WTC11 (cell line): ENCODE measurements at regions not wholly inside any gene's neighbourhood (a gene's known extent, or its start where the extent isn't known, plus 50 kb on each side); places are given as distances from the start of the nearest gene placed in this dataset.

Experiments
- ATAC-seq: fragments of 200-7000 bp; cut with Tn5 transposase; 2 replicates; pipeline ENCODE4 v1.10.0; 2021; ENCODE audit warnings: mild to moderate bottlenecking, moderate library complexity
- CTCF ChIA-PET: fragments of 300-600 bp; sonication (Branson Sonifier 250); formaldehyde crosslinking; loops from one replicate; lab custom pipeline; 2021; ENCODE audit warnings: antibody characterized with exemption; lab: Charles Lee
- POLR2A ChIA-PET: fragments of 350-600 bp; sonication (Branson Sonifier 250); formaldehyde crosslinking; loops from one replicate; lab custom pipeline; 2021; ENCODE audit warnings: antibody characterized with exemption; lab: Charles Lee
- DNase-seq: peaks from one replicate; pipeline ENCODE4 v3.0.0; 2021; ENCODE audit warnings: low spot score
- H3K27ac Mint-ChIP-seq: 2 replicates; pipeline ENCODE4 v1.8.0; 2021; ENCODE audit warnings: mixed read lengths
- H3K27me3 Mint-ChIP-seq: 2 replicates; pipeline ENCODE4 v1.8.0; 2021; ENCODE audit warnings: low read depth, mild to moderate bottlenecking, moderate library complexity, mixed read lengths
- H3K36me3 Mint-ChIP-seq: 2 replicates; pipeline ENCODE4 v1.8.0; 2021; ENCODE audit warnings: mixed read lengths
- H3K4me1 Mint-ChIP-seq: 2 replicates; pipeline ENCODE4 v1.8.0; 2022; ENCODE audit warnings: mixed read lengths
- H3K4me3 Mint-ChIP-seq: 2 replicates; pipeline ENCODE4 v1.8.0; 2021; ENCODE audit warnings: mild to moderate bottlenecking, moderate library complexity, mixed read lengths
- H3K9me3 Mint-ChIP-seq: 2 replicates; pipeline ENCODE4 v1.8.0; 2021; ENCODE audit warnings: mixed read lengths
- ELF4 ChIP-seq: sonication (generic); formaldehyde crosslinking; IDR thresholded peaks from 2 replicates; pipeline ENCODE4 v1.8.1; 2022; ENCODE audit warnings: low read depth, mild to moderate bottlenecking, moderate library complexity, missing genetic modification reagents
- EMX1 ChIP-seq: fragments of 250-450 bp; sonication (Bioruptor Pico); IDR thresholded peaks from 2 replicates; pipeline ENCODE4 v1.8.0; 2021; ENCODE audit warnings: mild to moderate bottlenecking
- ETV6 ChIP-seq: sonication (generic); formaldehyde crosslinking; IDR thresholded peaks from 2 replicates; pipeline ENCODE4 v1.8.1; 2022; ENCODE audit warnings: mild to moderate bottlenecking, missing genetic modification reagents
- MXD4 ChIP-seq: fragments of 250-450 bp; sonication (Bioruptor Pico); IDR thresholded peaks from 2 replicates; pipeline ENCODE4 v1.8.0; 2021; ENCODE audit warnings: mild to moderate bottlenecking, moderate library complexity, borderline replicate concordance
- SMAD4 ChIP-seq: sonication (generic); formaldehyde crosslinking; IDR thresholded peaks from 2 replicates; pipeline ENCODE4 v1.8.0; 2022; ENCODE audit warnings: mild to moderate bottlenecking, missing genetic modification reagents
- ZNF317 ChIP-seq: sonication (generic); formaldehyde crosslinking; IDR thresholded peaks from 2 replicates; pipeline ENCODE4 v1.8.1; 2023; ENCODE audit warnings: low read depth, mild to moderate bottlenecking, moderate library complexity, missing genetic modification reagents, borderline replicate concordance
- ZNF416 ChIP-seq: fragments of 250-450 bp; sonication (Bioruptor Pico); IDR thresholded peaks from 2 replicates; pipeline ENCODE4 v1.9.0; 2021; ENCODE audit warnings: mild to moderate bottlenecking, inconsistent platforms
- TF ChIP-seq, protein P1 (sequence below): sonication (generic); formaldehyde crosslinking; IDR thresholded peaks from 2 replicates; pipeline ENCODE4 v1.8.1; 2022; ENCODE audit warnings: low read depth, missing genetic modification reagents, borderline replicate concordance
- TF ChIP-seq, protein P2 (sequence below): fragments of 250-450 bp; sonication (Bioruptor Pico); IDR thresholded peaks from 2 replicates; pipeline ENCODE4 v1.9.0; 2021; ENCODE audit warnings: mild to moderate bottlenecking, borderline replicate concordance
- TF ChIP-seq, protein P3 (sequence below): sonication (generic); formaldehyde crosslinking; IDR thresholded peaks from 2 replicates; pipeline ENCODE4 v1.8.0; 2023; ENCODE audit warnings: missing genetic modification reagents
- TF ChIP-seq, protein P4 (sequence below): sonication (generic); formaldehyde crosslinking; IDR thresholded peaks from 2 replicates; pipeline ENCODE4 v1.8.1; 2023; ENCODE audit warnings: mild to moderate bottlenecking, missing genetic modification reagents, moderate library complexity
- TF ChIP-seq, protein P5 (sequence below): fragments of 250-450 bp; sonication (Bioruptor Pico); IDR thresholded peaks from 2 replicates; pipeline ENCODE4 v1.9.0; 2021; ENCODE audit warnings: mild to moderate bottlenecking
- TF ChIP-seq, protein P6 (sequence below): sonication (generic); formaldehyde crosslinking; IDR thresholded peaks from 2 replicates; pipeline ENCODE4 v1.8.1; 2023; ENCODE audit warnings: mild to moderate bottlenecking, missing genetic modification reagents

DNA sequence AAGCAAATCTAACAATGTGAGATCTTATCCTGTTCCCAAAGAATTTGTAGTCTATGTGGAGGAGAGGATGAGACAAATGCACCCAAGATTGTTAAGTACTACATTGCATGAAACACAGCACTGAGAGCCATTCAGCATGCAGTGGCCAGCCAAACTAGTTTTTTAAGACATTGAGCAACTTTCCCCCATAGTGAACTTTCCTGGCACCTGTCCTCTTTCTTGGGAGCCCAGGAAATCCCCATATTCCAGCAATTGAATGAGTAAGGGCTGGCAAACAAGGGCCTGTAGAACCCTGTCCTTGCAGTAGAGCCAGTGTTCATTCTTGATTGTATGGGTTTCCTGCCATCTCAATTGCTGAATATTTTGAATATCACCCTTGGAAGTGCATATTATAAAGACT lies 58.8 kb upstream of the FIGN start:
- Mint-ChIP-seq H3K4me1 (peaks cover 6% of the 10 kb centered on the region; the same call in 1 of the 2 replicates), H3K27me3 (no peaks in the 10 kb centered on the region), H3K27ac (no peak overlapping the region), H3K36me3 (no peaks in the 10 kb centered on the region), H3K9me3 (no peaks in the 10 kb centered on the region; the same call in 1 of the 2 replicates), H3K4me3 (no peak overlapping the region)
- ChIA-PET POLR2A (no interaction called here), CTCF (no interaction called here)
- TF ChIP-seq, protein P1, sequence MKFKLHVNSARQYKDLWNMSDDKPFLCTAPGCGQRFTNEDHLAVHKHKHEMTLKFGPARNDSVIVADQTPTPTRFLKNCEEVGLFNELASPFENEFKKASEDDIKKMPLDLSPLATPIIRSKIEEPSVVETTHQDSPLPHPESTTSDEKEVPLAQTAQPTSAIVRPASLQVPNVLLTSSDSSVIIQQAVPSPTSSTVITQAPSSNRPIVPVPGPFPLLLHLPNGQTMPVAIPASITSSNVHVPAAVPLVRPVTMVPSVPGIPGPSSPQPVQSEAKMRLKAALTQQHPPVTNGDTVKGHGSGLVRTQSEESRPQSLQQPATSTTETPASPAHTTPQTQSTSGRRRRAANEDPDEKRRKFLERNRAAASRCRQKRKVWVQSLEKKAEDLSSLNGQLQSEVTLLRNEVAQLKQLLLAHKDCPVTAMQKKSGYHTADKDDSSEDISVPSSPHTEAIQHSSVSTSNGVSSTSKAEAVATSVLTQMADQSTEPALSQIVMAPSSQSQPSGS (CRISPR knock-in tag), result no peak
- TF ChIP-seq SMAD4, result no peak
- TF ChIP-seq, protein P2, sequence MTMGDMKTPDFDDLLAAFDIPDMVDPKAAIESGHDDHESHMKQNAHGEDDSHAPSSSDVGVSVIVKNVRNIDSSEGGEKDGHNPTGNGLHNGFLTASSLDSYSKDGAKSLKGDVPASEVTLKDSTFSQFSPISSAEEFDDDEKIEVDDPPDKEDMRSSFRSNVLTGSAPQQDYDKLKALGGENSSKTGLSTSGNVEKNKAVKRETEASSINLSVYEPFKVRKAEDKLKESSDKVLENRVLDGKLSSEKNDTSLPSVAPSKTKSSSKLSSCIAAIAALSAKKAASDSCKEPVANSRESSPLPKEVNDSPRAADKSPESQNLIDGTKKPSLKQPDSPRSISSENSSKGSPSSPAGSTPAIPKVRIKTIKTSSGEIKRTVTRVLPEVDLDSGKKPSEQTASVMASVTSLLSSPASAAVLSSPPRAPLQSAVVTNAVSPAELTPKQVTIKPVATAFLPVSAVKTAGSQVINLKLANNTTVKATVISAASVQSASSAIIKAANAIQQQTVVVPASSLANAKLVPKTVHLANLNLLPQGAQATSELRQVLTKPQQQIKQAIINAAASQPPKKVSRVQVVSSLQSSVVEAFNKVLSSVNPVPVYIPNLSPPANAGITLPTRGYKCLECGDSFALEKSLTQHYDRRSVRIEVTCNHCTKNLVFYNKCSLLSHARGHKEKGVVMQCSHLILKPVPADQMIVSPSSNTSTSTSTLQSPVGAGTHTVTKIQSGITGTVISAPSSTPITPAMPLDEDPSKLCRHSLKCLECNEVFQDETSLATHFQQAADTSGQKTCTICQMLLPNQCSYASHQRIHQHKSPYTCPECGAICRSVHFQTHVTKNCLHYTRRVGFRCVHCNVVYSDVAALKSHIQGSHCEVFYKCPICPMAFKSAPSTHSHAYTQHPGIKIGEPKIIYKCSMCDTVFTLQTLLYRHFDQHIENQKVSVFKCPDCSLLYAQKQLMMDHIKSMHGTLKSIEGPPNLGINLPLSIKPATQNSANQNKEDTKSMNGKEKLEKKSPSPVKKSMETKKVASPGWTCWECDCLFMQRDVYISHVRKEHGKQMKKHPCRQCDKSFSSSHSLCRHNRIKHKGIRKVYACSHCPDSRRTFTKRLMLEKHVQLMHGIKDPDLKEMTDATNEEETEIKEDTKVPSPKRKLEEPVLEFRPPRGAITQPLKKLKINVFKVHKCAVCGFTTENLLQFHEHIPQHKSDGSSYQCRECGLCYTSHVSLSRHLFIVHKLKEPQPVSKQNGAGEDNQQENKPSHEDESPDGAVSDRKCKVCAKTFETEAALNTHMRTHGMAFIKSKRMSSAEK (CRISPR knock-in tag), result no peak
- TF ChIP-seq EMX1 (CRISPR knock-in tag), result no peak
- TF ChIP-seq, protein P3, sequence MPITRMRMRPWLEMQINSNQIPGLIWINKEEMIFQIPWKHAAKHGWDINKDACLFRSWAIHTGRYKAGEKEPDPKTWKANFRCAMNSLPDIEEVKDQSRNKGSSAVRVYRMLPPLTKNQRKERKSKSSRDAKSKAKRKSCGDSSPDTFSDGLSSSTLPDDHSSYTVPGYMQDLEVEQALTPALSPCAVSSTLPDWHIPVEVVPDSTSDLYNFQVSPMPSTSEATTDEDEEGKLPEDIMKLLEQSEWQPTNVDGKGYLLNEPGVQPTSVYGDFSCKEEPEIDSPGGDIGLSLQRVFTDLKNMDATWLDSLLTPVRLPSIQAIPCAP (CRISPR knock-in tag), result no peak
- TF ChIP-seq, protein P4, sequence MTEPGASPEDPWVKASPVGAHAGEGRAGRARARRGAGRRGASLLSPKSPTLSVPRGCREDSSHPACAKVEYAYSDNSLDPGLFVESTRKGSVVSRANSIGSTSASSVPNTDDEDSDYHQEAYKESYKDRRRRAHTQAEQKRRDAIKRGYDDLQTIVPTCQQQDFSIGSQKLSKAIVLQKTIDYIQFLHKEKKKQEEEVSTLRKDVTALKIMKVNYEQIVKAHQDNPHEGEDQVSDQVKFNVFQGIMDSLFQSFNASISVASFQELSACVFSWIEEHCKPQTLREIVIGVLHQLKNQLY (CRISPR knock-in tag), result no peak
- TF ChIP-seq ZNF317 (CRISPR knock-in tag), result no peak
- TF ChIP-seq, protein P5, sequence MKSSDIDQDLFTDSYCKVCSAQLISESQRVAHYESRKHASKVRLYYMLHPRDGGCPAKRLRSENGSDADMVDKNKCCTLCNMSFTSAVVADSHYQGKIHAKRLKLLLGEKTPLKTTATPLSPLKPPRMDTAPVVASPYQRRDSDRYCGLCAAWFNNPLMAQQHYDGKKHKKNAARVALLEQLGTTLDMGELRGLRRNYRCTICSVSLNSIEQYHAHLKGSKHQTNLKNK (CRISPR knock-in tag), result no peak
- no peak for TF ChIP-seq MXD4 (CRISPR knock-in tag)
- TF ChIP-seq, protein P6, sequence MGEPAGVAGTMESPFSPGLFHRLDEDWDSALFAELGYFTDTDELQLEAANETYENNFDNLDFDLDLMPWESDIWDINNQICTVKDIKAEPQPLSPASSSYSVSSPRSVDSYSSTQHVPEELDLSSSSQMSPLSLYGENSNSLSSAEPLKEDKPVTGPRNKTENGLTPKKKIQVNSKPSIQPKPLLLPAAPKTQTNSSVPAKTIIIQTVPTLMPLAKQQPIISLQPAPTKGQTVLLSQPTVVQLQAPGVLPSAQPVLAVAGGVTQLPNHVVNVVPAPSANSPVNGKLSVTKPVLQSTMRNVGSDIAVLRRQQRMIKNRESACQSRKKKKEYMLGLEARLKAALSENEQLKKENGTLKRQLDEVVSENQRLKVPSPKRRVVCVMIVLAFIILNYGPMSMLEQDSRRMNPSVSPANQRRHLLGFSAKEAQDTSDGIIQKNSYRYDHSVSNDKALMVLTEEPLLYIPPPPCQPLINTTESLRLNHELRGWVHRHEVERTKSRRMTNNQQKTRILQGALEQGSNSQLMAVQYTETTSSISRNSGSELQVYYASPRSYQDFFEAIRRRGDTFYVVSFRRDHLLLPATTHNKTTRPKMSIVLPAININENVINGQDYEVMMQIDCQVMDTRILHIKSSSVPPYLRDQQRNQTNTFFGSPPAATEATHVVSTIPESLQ (CRISPR knock-in tag), result no peak
- TF ChIP-seq ETV6 (CRISPR knock-in tag), result no peak
- TF ChIP-seq ZNF416 (CRISPR knock-in tag), result no peak
- no peak for TF ChIP-seq ELF4 (CRISPR knock-in tag)
- DNase-seq, result no peak
- ATAC-seq, result no peak
